DND-41 (cell line): ENCODE measurements at regions not wholly inside any gene's neighbourhood (a gene's known extent, or its start where the extent isn't known, plus 50 kb on each side); places are given as distances from the start of the nearest gene placed in this dataset.

ENCODE experiments used
- ATAC-seq: fragments of 200-7000 bp; cut with Tn5 transposase; 3 replicates; pipeline ENCODE4 v1.9.1; 2021; ENCODE audit warnings: low read depth; ENCODE audit not compliant: insufficient read depth
- DNase-seq: peaks from one replicate; pipeline ENCODE4 v3.0.0-alpha.2; 2020
- H2AFZ ChIP-seq: 2 replicates; pipeline ENCODE4 v1.6.0; 2012; ENCODE audit warnings: low read depth, low read length
- H3K27ac ChIP-seq: 2 replicates; pipeline ENCODE4 v1.5.1; 2012; ENCODE audit warnings: low read length, inconsistent platforms
- H3K27me3 ChIP-seq: fragments of 200-600 bp; sonication (generic); 2 replicates; pipeline ENCODE4 v1.6.0; 2012; ENCODE audit warnings: low read length, mild to moderate bottlenecking, inconsistent platforms; ENCODE audit not compliant: insufficient read depth, poor library complexity
- H3K36me3 ChIP-seq: 2 replicates; pipeline ENCODE4 v1.5.1; 2012; ENCODE audit warnings: low read length, inconsistent platforms; ENCODE audit not compliant: insufficient read depth
- H3K4me1 ChIP-seq: 2 replicates; pipeline ENCODE4 v1.5.1; 2012; ENCODE audit warnings: mild to moderate bottlenecking, low read length; ENCODE audit not compliant: insufficient read depth
- H3K4me2 ChIP-seq: 2 replicates; pipeline ENCODE4 v1.6.0; 2012; ENCODE audit warnings: mild to moderate bottlenecking, moderate library complexity, low read length, inconsistent platforms; ENCODE audit not compliant: insufficient read depth
- H3K4me3 ChIP-seq, 2 experiments: fragments of 200-600 bp in 1 of 2; shearing (Covaris generic) in 1 of 2; 2 replicates each; pipeline ENCODE4 v1.5.1; 2012 to 2016; ENCODE audit warnings: inconsistent platforms in 2 of 2, low read length in 2 of 2, mild to moderate bottlenecking in 2 of 2, low read depth in 1 of 2, moderate library complexity in 1 of 2
- H3K79me2 ChIP-seq: 2 replicates; pipeline ENCODE4 v1.6.0; 2012; ENCODE audit warnings: low read length, inconsistent platforms; ENCODE audit not compliant: insufficient read depth
- H3K9ac ChIP-seq: 2 replicates; pipeline ENCODE4 v1.6.0; 2012; ENCODE audit warnings: low read depth, mild to moderate bottlenecking, inconsistent platforms, low read length, moderate library complexity
- H3K9me3 ChIP-seq: 2 replicates; pipeline ENCODE4 v1.5.1; 2012; ENCODE audit warnings: low read length, moderate library complexity, mild to moderate bottlenecking, inconsistent platforms; ENCODE audit not compliant: insufficient read depth, severe bottlenecking
- H4K20me1 ChIP-seq: 2 replicates; pipeline ENCODE4 v1.6.0; 2012; ENCODE audit warnings: low read length; ENCODE audit not compliant: insufficient read depth
- EZH2 ChIP-seq: IDR thresholded peaks from 3 replicates; pipeline ENCODE4 v1.6.1; 2012; ENCODE audit warnings: borderline replicate concordance, low read depth, mild to moderate bottlenecking, moderate library complexity, low read length, inconsistent platforms; ENCODE audit not compliant: severe bottlenecking
- TF ChIP-seq, protein P1 (sequence below): IDR thresholded peaks from 2 replicates; pipeline ENCODE4 v1.5.1; 2012; ENCODE audit warnings: borderline replicate concordance, low read length, moderate library complexity, mild to moderate bottlenecking; ENCODE audit not compliant: poor library complexity, severe bottlenecking; ENCODE audit errors: extremely low read depth

DNA sequence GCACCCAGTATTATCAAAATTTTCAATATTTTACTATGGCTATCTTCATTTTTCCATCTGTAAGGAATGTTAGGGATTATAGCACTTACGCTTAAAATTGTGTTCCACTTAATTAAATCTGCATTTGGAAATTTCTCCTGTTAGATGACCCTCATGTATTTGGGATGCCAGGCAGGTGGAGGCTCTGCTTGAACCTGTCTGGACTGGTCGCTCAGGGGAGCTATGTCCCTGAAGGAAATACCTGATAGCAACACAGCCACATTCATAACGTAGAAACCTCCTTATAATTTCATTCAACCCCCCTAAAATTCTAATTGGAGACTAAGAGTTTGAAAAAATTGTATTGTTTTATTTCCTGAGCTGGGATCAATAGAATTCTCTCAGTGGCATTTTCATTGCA lies 636.0 kb upstream of the MMS22L start:
- H4K20me1 ChIP-seq, result no peaks in the 10 kb centered on the region
- no peaks in the 10 kb centered on the region for H3K4me1 ChIP-seq
- H3K9me3 ChIP-seq, result no peaks in the 10 kb centered on the region
- ATAC-seq, result no peak
- H3K27me3 ChIP-seq, result no peaks in the 10 kb centered on the region
- H3K9ac ChIP-seq, result no peak overlapping the region
- no peak overlapping the region for H3K27ac ChIP-seq
- no peak overlapping the region for H2AFZ ChIP-seq
- no peaks in the 10 kb centered on the region for H3K36me3 ChIP-seq
- no peak overlapping the region for H3K4me2 ChIP-seq
- no peak overlapping the region for H3K4me3 ChIP-seq
- DNase-seq, result no peak
- no peak for TF ChIP-seq EZH2
- TF ChIP-seq, protein P1, sequence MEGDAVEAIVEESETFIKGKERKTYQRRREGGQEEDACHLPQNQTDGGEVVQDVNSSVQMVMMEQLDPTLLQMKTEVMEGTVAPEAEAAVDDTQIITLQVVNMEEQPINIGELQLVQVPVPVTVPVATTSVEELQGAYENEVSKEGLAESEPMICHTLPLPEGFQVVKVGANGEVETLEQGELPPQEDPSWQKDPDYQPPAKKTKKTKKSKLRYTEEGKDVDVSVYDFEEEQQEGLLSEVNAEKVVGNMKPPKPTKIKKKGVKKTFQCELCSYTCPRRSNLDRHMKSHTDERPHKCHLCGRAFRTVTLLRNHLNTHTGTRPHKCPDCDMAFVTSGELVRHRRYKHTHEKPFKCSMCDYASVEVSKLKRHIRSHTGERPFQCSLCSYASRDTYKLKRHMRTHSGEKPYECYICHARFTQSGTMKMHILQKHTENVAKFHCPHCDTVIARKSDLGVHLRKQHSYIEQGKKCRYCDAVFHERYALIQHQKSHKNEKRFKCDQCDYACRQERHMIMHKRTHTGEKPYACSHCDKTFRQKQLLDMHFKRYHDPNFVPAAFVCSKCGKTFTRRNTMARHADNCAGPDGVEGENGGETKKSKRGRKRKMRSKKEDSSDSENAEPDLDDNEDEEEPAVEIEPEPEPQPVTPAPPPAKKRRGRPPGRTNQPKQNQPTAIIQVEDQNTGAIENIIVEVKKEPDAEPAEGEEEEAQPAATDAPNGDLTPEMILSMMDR, result no peak
- no peaks in the 10 kb centered on the region for H3K79me2 ChIP-seq

DNA sequence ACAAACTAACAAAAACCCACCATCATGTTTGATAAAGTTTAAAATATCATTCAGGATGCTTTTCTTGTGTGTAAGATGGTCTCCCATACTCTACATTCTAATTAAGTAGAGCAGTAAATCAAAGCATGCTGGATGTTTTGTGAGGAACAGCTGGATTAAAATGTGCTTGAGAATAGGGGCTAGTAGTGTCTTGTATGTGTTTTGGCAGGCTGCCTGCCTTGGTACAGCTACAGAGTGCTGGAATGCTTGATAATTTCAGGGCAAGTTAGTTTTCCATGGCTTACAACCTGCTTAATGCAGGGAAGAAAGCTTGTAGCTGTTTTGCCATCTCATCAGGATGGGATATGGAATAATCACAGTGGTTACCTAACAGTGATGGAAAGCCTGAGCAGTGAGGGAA lies 636.6 kb upstream of the MMS22L start:
- no peak for ATAC-seq
- Histone ChIP-seq H3K36me3 (no peaks in the 10 kb centered on the region), H3K9me3 (no peaks in the 10 kb centered on the region), H3K4me2 (no peak overlapping the region), H3K27ac (no peak overlapping the region), H2AFZ (no peak overlapping the region), H3K79me2 (no peaks in the 10 kb centered on the region), H4K20me1 (no peaks in the 10 kb centered on the region), H3K4me3 (no peak overlapping the region), H3K9ac (no peak overlapping the region), H3K4me1 (no peaks in the 10 kb centered on the region), H3K27me3 (no peaks in the 10 kb centered on the region)
- DNase-seq, result no peak
- TF ChIP-seq, protein P1, result no peak
- no peak for TF ChIP-seq EZH2

DNA sequence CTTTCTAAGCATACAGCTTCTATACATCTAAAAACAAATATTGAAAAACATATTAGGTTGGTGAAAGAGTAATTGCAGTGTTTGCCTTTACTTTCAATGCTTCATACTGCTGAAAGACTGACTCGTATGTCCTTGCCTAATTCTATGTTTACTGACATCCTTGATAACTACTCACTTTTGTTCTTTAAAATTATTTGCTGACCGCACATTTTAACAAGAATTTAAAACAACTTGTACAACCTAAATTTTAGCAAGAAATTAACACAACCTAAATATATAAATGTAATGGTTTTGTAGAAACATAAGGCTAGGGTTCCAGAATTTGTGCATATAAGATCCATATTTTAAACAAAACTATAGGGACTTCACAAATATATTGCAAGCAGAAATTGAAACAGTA lies 640.2 kb upstream of the MMS22L start:
- Histone ChIP-seq H3K4me1 (no peaks in the 10 kb centered on the region), H3K27ac (no peak overlapping the region), H3K36me3 (no peaks in the 10 kb centered on the region), H3K27me3 (no peaks in the 10 kb centered on the region), H3K9me3 (no peaks in the 10 kb centered on the region), H3K79me2 (no peaks in the 10 kb centered on the region), H3K4me2 (no peak overlapping the region), H4K20me1 (no peaks in the 10 kb centered on the region), H3K9ac (no peak overlapping the region), H3K4me3 (no peak overlapping the region), H2AFZ (no peak overlapping the region)
- ATAC-seq (no peak), DNase-seq (no peak)
- no peak for TF ChIP-seq EZH2

DNA sequence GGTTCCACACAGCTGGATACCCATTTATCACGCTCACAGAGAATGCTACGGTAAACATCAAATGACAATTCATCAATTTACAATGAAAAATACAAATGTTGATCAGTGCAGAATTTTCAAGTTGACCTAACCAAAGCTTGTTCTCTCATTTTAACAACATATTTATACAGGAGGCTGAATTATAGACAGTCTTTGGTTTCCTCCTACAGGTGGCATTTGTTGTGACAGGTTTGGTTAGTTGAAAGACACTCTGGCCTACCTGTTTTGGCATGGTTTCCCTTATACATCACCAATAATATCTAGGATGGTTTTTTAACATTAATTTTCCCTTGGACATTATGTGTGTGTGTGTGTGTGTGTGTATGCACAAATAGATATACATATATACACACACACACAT lies 642.5 kb upstream of the MMS22L start:
- DNase-seq (no peak), ATAC-seq (no peak)
- H3K36me3 ChIP-seq, result no peaks in the 10 kb centered on the region

More for the DNA sequence above, 642.5 kb upstream of the MMS22L start:
- H3K79me2 ChIP-seq, result no peaks in the 10 kb centered on the region
- no peak overlapping the region for H3K4me2 ChIP-seq
- no peak overlapping the region for H3K27ac ChIP-seq
- H3K4me3 ChIP-seq, result no peak overlapping the region
- no peak overlapping the region for H3K9ac ChIP-seq
- H2AFZ ChIP-seq, result no peak overlapping the region
- no peaks in the 10 kb centered on the region for H3K9me3 ChIP-seq
- H3K27me3 ChIP-seq, result no peaks in the 10 kb centered on the region
- no peaks in the 10 kb centered on the region for H3K4me1 ChIP-seq
- no peaks in the 10 kb centered on the region for H4K20me1 ChIP-seq
- TF ChIP-seq, protein P1, result no peak
- TF ChIP-seq EZH2, result no peak
